Colonic mucosa (tissue), 4 donors: ENCODE measurements at regions not wholly inside any gene's neighbourhood (a gene's known extent, or its start where the extent isn't known, plus 50 kb on each side); places are given as distances from the start of the nearest gene placed in this dataset.
"Not testable (repeated sequence)": the region's sequence is repeated elsewhere in the genome, so short reads cannot be mapped to it uniquely, and the experiment has no call there.

Source experiments
- DNase-seq: peaks from one replicate; pipeline ENCODE4 v3.0.0-alpha.2; 2020
- H3K27ac ChIP-seq: fragments of 200-600 bp; one replicate; pipeline ENCODE4 v1.8.0; 2021
- H3K27me3 ChIP-seq: fragments of 200-600 bp; one replicate; pipeline ENCODE4 v1.8.0; 2021
- H3K36me3 ChIP-seq: fragments of 200-600 bp; one replicate; pipeline ENCODE4 v1.8.0; 2021
- H3K4me1 ChIP-seq: fragments of 200-600 bp; one replicate; pipeline ENCODE4 v1.8.0; 2021; ENCODE audit warnings: mild to moderate bottlenecking
- H3K4me3 ChIP-seq: fragments of 200-600 bp; one replicate; pipeline ENCODE4 v1.8.0; 2021
- H3K9ac ChIP-seq, 2 donors: one replicate each; pipeline ENCODE4 v1.7.0; 2013; ENCODE audit warnings: control low read depth in 2 of 2, low read depth in 2 of 2, low read length in 2 of 2
- H3K9me3 ChIP-seq: fragments of 200-600 bp; one replicate; pipeline ENCODE4 v1.8.0; 2021
- CTCF ChIP-seq: fragments of 200-600 bp; IDR thresholded peaks from one replicate; pipeline ENCODE4 v1.8.0; 2022; ENCODE audit warnings: antibody characterized with exemption, mild to moderate bottlenecking
- intact Hi-C: fragments of 100-400 bp; cut with DNase I; formaldehyde crosslinking; loops from one replicate; pipeline ENCODE4 v1.14.1; 2022
- donor health status: healthy.
- donor health status: DM: no; HTN: no; CAD: no.
- donor health status: DM: no; HTN: no; CAD: no.

DNA sequence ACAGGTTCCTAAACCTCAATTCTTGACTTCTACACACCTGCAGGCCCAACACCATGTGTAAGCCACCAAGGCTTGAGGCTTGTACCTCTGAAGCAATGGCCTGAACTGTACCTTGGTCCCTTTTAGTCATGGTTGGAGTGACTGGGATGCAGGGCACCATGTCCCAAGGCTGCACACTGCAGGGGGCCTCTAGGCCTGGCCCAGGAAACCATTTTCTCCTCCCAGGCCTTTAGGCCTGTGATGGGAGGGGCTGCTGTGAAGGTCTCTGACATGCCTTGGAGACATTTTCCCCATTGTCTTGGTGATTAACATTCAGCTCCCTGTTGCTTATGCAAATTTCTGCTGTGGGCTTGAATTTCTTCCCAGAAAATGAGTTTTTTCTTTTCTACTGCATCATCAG is 75.8 kb upstream of the ZNF678 start:
- H3K27ac ChIP-seq = no peak overlapping the region
- no peaks in the 10 kb centered on the region for H3K36me3 ChIP-seq
- H3K9ac ChIP-seq = no peak overlapping the region
- intact Hi-C loops = no loop called here
- DNase-seq = no peak
- no peaks in the 10 kb centered on the region for H3K27me3 ChIP-seq
- TF ChIP-seq CTCF = no peak
- H3K9me3 ChIP-seq = no peaks in the 10 kb centered on the region
- H3K4me1 ChIP-seq = no peaks in the 10 kb centered on the region
- H3K4me3 ChIP-seq = no peak overlapping the region

DNA sequence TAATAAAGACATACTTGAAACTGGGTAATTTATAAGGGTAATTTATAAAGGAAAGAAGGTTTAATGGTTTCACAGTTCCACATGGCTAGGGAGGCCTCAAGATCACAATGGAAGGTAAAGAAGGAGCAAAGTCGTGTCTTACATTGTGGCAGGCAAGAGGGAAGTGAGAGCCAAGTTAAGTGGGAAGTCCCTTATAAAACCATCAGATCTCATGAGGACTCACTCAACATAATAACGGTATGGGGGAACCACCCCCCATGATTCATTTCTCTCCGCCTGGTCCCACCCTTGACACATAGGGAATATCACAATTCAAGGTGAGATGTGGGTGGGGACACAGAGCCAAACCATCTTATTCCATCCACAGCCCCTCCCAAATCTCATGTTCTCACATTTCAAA is 76.8 kb upstream of the ZNF678 start:
- H3K36me3 ChIP-seq = no peaks in the 10 kb centered on the region
- H3K4me1 ChIP-seq = no peaks in the 10 kb centered on the region
- TF ChIP-seq CTCF = no peak
- no peak overlapping the region for H3K4me3 ChIP-seq
- H3K27me3 ChIP-seq = no peaks in the 10 kb centered on the region
- no peak for DNase-seq
- H3K27ac ChIP-seq = no peak overlapping the region
- H3K9me3 ChIP-seq = no peaks in the 10 kb centered on the region
- intact Hi-C loops = no loop called here
- no peak overlapping the region for H3K9ac ChIP-seq

GRCh38 chr1:227482023-227482299 is 81.4 kb upstream of the ZNF678 start:
- no peak for TF ChIP-seq CTCF
- intact Hi-C loops = loop anchor here (5.0 kb wide), 1 partner anchor 280 kb away; no protein-coding TSS in a partner anchor

DNA sequence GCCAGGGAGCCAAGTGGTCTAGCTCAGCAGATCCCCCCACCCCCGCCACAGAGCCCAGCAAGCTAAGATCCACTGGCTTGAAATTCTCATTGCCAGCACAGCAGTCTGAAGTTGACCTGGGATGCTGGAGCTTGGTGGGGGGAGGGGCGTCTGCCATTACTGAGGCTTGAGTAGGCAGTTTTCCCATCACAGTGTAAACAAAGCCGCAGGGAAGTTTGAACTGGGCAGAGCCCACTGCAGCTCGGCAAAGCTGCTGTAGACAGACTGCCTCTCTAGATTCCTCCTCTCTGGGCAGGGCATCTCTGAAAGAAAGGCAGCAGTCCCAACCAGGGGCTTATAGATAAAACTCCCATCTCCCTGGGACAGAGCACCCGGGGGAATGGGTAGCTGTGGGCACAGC is 89.3 kb upstream of the ZNF678 start:
- H3K9ac ChIP-seq, H3K4me1 ChIP-seq, H3K4me3 ChIP-seq, H3K9me3 ChIP-seq, H3K27ac ChIP-seq, intact Hi-C loops, DNase-seq, H3K27me3 ChIP-seq, H3K36me3 ChIP-seq: not testable (repeated sequence)

More at GRCh38 chr1:227482023-227482299, 81.4 kb upstream of the ZNF678 start:
- Histone ChIP-seq H3K27ac (no peak overlapping the region), H3K36me3 (no peaks in the 10 kb centered on the region), H3K4me1 (no peaks in the 10 kb centered on the region), H3K9me3 (no peaks in the 10 kb centered on the region), H3K27me3 (no peaks in the 10 kb centered on the region), H3K4me3 (no peak overlapping the region), H3K9ac (no peak overlapping the region)
- DNase-seq = no peak

GRCh38 chr1:227472772-227473171 is 90.6 kb upstream of the ZNF678 start:
- no peak overlapping the region for H3K9ac ChIP-seq
- H3K27ac ChIP-seq = no peak overlapping the region
- intact Hi-C loops = no loop called here
- TF ChIP-seq CTCF = no peak
- DNase-seq = no peak
- no peaks in the 10 kb centered on the region for H3K4me1 ChIP-seq
- H3K4me3 ChIP-seq = no peak overlapping the region
- H3K27me3 ChIP-seq = no peaks in the 10 kb centered on the region
- no peaks in the 10 kb centered on the region for H3K9me3 ChIP-seq
- no peaks in the 10 kb centered on the region for H3K36me3 ChIP-seq

GRCh38 chr1:227470688-227471087 is 92.7 kb upstream of the ZNF678 start:
- H3K27ac ChIP-seq = no peak overlapping the region
- H3K4me1 ChIP-seq = no peaks in the 10 kb centered on the region
- no peak for DNase-seq
- TF ChIP-seq CTCF = no peak
- no peaks in the 10 kb centered on the region for H3K27me3 ChIP-seq
- intact Hi-C loops = no loop called here
- H3K4me3 ChIP-seq = no peak overlapping the region
- no peaks in the 10 kb centered on the region for H3K9me3 ChIP-seq
- H3K36me3 ChIP-seq = no peaks in the 10 kb centered on the region
- H3K9ac ChIP-seq = no peak overlapping the region
